GM12892 (cell line): ENCODE measurements at regions not wholly inside any gene's neighbourhood (a gene's known extent, or its start where the extent isn't known, plus 50 kb on each side); places are given as distances from the start of the nearest gene placed in this dataset.
"Not testable (repeated sequence)": the region's sequence is repeated elsewhere in the genome, so short reads cannot be mapped to it uniquely, and the experiment has no call there.

Experiments used
- POLR2A ChIP-seq: IDR thresholded peaks from 2 replicates; pipeline ENCODE4 v1.6.1; 2011; ENCODE audit warnings: low read depth, low read length, control low read depth
- TAF1 ChIP-seq: IDR thresholded peaks from 2 replicates; pipeline ENCODE4 v1.6.1; 2011; ENCODE audit warnings: low read depth, mild to moderate bottlenecking, control low read depth, low read length, borderline replicate concordance

GRCh38 chr12:31807081-31807772 lies 78.4 kb upstream of the AMN1 start:
- TF ChIP-seq TAF1, POLR2A: not testable (repeated sequence)
